GM10266 (cell line): ENCODE measurements at regions not wholly inside any gene's neighbourhood (a gene's known extent, or its start where the extent isn't known, plus 50 kb on each side); places are given as distances from the start of the nearest gene placed in this dataset.

ENCODE experiments used
- DNase-seq: peaks from one replicate; pipeline ENCODE4 v3.0.0; 2012; ENCODE audit errors: extremely low spot score
- CTCF ChIP-seq: IDR thresholded peaks from 2 replicates; pipeline ENCODE4 v1.5.1; 2012; ENCODE audit warnings: mild to moderate bottlenecking, low read depth; ENCODE audit not compliant: control insufficient read depth, insufficient read depth; ENCODE audit errors: missing control alignments

- TF ChIP-seq CTCF = no peak
- no peak for DNase-seq
Observed at GRCh38 chr3:147649475-147649874, 240.3 kb downstream of the ZIC1 start.

GRCh38 chr3:147651107-147651778 is 242.1 kb downstream of the ZIC1 start:
- no peak for TF ChIP-seq CTCF
- no peak for DNase-seq

- TF ChIP-seq CTCF = no peak
- no peak for DNase-seq
Observed at GRCh38 chr3:147652651-147653366, 243.6 kb downstream of the ZIC1 start.

- TF ChIP-seq CTCF = no peak
- DNase-seq = no peak
Observed at GRCh38 chr3:147653367-147653923, 244.3 kb downstream of the ZIC1 start.

GRCh38 chr3:147654827-147655226 is 245.7 kb downstream of the ZIC1 start:
- no peak for DNase-seq
- no peak for TF ChIP-seq CTCF

GRCh38 chr3:147655236-147655635 is 246.1 kb downstream of the ZIC1 start:
- no peak for DNase-seq

More at GRCh38 chr3:147655236-147655635, 246.1 kb downstream of the ZIC1 start:
- TF ChIP-seq CTCF = no peak
